ENCODE measurements at regions not wholly inside any gene's neighbourhood (a gene's known extent, or its start where the extent isn't known, plus 50 kb on each side); places are given as distances from the start of the nearest gene placed in this dataset.
"Not testable (repeated sequence)": the region's sequence is repeated elsewhere in the genome, so short reads cannot be mapped to it uniquely, and the experiment has no call there.

DNA sequence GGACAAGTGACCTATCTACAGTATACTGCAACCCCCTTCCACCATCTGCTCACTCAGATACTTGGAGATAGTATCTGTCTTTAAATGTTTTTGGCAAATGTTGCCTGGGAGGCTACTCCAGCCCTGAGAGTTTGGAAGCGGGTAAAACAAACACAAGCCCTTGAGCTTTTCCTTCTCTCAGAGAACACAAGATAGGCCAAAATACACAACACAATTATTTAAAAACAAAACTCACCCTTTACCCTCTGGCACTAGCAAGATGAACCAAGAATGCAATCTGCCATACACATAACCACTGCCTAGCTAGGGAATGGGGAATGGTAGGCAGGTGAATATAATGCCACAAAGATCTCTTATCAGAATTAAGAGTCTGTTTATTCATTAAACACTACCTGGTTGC is 324.7 kb upstream of the FAM47C start:
- DNase-seq: no peak

DNA sequence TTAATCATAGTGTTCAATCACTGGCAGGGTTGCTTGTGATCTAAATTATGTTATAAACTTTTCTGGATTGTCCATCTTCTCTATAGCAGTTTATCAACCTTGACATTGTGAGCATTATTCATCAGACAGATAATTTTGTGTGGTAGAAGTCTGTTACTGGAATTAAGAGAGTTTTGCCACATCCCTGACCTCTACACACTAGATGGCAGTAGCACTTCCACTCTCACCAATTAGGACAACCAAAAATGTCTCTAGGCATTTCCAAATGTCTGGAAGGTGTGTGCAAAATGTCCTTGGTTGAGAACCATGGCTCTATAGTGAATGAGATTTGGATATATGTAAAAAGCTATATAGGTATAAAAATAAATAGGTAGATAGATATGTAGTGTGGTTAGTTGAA is 324.1 kb upstream of the FAM47C start:
- no peak for DNase-seq

DNA sequence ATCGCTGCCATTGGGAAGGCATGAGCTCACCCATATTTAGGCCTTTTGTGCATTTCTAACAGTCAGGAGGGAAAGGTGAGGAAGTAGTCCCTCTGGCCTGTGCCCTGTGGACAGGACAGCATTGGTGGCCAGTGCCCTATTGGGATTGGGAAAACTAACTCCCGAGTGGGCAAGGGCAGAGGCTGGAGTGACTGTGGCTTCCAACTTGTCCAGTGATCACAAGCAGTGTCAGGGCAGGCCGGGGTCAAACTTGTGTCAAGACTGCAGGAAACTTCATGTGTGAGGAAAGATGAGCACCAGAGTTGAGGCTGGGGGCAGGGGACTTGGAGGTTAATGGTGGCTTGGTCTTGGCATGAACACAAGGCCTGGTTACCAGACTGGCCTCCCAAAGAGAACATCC is 286.2 kb upstream of the FAM47C start:
- no peak for DNase-seq

DNA sequence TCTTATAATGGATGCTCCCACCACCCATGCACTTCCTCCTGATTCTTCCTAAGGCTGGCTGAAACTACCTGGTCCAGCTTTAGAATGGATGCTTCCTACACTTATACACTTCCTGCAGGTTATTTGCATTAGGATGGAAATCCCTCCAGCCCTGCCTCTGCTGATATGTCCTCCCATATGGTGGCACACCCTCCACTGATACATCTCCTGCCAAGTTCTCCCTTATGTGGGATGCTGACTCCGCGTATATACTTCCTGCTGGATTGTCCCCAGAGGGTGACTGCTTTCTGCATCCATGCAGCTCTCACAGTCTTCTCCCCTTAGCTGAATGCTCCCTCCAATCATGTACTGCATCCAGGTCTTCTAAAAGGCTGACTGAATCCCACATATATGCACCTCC is 254.6 kb upstream of the FAM47C start:
- no peak for DNase-seq

DNA sequence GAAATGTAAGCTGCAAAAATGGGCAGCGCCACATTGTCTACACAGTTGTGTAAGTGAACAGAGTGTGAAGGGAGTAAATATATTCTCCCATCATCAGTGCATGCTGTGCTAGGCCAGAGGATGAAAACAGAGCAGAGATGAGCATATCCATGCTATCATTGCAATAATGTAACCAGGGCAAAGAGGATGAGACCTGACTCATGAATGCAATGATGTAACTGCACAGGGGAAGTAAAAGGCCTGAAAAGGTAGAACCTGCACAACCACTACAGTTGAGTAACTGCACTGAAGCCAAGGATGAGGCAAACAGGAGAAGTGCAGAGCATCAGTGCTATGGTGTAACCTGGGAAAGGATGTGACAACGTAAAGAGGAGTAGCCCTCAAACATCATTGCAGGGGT is 220.4 kb upstream of the FAM47C start:
- no peak for DNase-seq

DNA sequence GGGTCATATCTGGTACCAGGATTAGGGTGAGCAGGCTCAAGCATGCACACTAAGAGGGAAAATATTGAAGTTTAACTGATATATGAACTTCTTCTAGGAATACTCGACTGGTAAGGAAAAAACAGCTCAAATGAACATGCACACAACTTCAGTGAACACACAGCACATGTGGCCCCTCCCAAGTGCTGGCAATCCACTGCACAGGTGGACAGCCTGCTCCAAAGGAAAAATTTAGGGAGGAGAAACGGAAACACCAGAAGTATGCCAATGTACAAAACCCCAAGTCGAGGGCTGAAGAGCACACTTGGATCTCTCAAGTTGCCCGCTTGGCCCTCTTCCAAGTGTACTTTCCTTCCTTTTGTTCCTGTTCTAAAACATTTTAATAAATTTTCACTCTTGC is 205.0 kb upstream of the FAM47C start:
- DNase-seq: no peak

DNA sequence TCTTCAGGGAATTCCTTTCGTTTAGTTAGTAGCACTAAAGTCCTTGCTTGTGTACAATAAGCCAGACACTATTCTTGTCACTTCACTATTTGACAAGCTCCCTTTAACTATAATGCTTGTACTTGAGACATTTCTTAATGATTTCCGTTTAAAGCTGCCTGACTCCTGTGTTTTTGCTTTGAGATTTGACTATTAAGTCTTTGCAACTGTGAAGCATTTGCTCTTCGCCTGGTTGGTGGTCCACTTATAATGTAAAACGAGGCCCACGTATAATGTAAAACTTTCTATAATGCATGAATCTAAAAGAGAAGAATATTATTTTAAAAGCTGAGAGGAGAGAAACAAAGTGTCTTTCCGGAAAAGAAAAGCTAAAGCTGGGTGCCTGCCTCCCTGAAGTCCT is 204.1 kb upstream of the FAM47C start:
- DNase-seq: no peak

DNA sequence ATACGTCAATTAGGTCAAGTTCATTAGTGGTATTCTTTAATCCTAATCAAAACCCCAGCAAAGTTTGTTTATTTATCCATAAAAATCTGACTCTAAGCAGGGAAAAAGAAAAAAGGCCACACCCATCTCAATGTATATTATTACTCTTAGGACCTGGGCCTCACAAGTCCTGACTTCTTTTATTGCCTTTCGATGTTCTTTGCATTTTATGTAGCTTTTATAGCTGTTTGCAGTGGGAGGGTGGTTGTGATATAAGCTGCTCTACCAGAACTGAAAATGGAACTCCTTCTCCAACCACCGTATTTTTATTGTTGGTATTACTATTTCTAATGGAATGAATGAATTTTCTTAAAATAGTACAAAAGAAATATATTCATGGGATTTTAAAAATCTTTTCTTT is 163.3 kb upstream of the FAM47C start:
- no peak for DNase-seq

DNA sequence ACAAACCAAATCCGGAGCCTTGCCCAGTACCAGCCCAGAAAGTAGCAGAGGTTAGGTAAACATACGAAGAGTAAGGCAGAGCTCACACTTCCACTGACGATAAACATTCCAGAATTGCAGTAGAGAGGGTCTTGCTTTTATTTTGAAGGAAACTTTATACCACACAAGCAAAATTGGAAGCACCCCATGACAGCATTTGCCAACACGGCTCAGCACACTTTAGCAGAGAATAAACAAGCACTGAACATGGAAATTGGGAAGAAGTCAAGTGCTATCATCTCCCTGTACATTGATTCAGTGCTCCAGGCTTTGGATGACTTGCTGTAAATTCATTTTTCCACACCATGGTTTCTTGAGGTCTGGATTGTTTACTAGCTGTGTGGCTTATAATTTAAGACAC is 160.7 kb upstream of the FAM47C start:
- DNase-seq: no peak

DNA sequence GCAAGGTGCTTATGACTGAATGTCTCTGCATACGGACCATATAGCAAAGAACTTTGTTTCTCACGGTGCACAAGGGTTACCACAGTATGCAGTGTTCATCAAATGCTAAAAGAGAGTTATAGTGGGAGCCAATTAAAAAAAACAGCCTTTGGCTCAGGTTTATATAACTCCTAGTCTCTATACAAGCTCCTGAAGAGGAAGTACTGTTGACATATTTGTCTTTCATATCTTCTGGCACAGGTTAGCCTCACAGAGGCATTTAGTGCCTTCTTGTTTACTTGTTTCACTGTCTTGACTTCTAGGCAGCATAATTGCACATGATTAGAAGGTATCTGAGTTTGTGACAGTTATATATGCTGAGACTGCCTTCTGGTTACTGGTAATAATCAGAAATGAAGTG is 158.8 kb upstream of the FAM47C start:
- DNase-seq: no peak

DNA sequence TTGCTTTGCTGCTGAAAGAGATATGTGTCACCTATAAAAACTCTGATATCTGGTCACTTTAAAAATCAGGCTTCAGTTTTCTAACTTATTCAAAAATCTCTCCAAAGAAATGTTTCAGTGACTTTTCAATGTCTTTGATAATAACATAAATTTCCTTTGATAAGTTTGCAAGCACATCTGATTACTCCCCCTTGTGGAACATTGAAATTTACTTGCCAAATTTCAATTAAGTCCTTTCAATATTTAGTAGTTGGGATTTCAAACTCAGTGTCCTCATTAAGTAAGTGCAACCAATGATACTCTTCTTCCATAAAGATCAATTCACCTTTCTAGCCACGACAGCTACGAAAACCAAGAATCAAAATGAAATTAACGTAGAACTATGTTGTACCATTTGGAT is 151.3 kb upstream of the FAM47C start:
- DNase-seq: no peak

DNA sequence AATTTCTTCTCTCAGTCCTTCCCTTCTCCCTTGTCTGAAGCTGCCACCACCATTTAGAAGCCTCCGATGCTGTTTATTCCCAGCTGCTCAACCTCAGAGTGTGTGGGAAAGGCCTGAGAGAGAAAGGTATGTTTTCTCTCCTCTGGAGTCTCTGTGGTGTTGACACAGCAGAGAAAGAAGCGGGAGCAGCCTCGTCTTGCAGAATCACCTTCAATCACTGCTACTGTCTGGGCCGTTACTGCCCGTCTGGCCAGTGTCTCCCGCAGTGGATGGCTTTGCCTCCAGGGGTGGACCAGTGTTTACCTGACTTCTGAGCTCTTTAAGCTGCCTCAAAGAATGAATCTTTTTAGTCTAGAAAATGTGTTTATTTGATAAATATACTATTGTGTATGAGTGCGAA is 148.9 kb upstream of the FAM47C start:
- no peak for DNase-seq

DNA sequence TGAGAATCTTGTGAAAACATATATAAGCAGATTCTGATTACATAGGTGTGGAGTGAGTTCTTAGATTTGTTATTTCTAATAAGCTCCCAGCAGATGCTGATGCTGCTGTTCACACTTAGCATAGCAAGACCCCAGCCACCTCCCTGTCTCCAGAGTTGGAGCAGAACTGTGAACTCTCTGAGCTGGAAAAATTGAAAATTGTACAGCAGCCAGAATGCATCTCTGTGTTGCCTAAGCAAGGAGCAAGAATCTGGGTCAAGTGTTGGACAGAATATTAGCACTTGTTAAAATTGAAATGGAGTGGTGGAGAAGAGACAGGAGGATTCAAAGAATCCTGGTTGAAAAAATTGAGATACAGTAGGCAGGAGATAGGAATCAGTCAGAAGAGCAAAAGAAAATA is 146.6 kb upstream of the FAM47C start:
- no peak for DNase-seq

DNA sequence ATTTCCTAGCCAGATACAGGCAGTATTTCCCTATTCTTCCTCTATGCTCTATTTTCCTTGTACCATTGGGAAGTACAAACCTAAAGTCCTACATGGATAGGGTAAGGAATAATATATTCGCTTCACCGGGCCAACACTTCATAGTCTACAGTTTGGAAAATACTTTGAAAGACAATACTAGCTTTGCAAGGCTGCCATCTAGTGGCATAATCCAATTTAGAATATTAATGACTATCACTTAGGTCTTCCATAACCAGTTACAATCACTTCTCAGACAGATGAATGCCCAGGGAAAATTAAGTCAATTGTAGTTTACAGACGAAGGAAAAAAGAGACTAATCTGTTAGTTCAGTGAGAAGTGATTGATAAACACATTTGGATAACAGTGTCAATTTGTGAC is 141.0 kb upstream of the FAM47C start:
- peak; percentile 24 for DNase-seq

DNA sequence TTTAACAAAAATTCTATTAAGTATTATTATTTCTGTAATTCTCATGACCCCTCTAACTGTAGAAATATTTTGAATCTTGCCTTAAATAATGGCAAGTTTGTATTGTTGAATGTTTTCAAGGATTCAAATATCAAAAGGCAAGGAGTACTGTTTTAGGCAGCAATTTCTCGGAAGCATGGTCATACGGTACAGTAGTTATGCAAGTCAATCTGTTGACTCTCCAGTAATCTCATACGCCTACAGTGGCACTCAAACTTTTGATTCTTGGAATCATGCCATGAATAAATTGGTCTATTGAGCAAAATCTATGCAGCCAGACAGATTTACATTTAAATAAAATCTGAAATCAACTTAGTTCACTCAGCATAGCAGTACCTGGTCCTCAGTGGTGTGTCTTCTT is 139.6 kb upstream of the FAM47C start:
- DNase-seq: no peak

DNA sequence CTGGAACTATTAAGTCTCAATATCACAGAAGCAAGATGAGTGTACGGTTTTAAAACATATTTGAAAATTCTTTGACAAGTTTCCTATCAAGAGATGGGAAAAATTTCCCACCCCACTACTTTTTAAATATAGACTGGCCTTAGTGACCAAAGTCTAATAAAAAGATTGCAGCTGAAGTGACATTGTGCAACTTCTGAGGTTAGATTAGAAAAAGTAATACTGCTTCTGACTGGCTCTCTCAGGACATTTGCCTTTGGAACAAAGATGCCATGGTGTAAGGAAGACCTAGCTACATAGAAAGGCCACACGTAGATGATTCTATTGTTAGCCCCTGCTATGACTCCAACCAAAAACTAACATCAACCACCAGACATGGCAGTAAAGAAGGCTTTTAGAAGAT is 138.7 kb upstream of the FAM47C start:
- no peak for DNase-seq

DNA sequence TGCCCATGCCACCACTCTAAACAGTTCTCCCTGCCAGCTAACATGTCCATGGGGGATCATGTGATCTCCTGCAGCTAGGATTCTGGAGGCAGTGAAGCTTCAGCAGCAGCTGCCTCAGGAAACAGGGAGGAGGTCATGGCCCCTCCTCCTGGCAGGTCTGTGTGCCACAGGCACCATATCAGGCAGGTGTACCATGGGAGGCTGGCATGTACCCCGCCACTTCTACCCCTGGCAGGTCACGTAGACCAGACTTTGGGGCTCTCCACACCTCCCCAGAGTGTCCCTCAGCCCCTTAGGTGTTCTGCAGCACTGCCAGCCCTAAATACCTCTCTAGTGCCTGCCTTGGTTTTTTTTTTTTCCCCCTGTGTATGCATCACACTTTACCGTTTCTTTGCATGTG is 110.5 kb upstream of the FAM47C start:
- DNase-seq: no peak

DNA sequence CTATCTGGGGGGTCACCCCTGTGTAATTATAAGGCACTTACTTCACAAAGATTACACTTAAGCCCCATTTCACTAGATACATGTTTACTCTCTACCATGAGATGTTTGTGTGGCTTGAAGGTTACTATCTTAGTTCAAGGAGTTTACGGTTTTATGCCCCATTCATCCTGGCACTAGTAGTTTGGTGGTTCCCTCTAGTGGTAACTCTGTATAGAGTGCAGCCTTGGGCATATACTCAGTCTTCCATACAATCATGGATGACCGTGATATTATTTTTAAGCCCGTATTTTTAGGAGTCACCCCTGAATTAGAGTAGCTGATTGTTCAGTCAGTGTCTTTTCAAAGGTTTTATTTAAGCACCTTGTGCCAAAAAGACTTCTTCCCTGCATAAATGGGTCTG is 109.9 kb upstream of the FAM47C start:
- peak; percentile 3 for DNase-seq

DNA sequence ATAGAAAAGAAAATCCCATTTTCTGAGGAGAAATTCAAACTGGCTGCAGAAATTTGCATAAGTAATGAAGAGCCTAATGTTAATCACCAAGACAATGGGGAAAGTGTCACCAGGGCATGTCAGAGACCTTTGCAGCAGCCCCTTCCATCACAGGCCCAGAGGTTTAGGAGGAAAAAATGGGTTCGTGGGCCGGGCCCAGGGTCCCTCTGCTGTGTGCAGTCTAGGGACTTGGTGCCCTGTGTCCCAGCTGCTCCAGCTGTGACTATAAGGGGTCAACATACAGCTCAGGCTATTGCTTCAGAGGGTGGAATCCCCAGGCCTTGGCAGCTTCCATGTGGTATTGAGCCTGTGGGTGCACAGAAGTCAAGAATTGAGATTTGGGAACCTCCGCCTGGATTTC is 103.6 kb upstream of the FAM47C start:
- not testable (repeated sequence) for DNase-seq

DNA sequence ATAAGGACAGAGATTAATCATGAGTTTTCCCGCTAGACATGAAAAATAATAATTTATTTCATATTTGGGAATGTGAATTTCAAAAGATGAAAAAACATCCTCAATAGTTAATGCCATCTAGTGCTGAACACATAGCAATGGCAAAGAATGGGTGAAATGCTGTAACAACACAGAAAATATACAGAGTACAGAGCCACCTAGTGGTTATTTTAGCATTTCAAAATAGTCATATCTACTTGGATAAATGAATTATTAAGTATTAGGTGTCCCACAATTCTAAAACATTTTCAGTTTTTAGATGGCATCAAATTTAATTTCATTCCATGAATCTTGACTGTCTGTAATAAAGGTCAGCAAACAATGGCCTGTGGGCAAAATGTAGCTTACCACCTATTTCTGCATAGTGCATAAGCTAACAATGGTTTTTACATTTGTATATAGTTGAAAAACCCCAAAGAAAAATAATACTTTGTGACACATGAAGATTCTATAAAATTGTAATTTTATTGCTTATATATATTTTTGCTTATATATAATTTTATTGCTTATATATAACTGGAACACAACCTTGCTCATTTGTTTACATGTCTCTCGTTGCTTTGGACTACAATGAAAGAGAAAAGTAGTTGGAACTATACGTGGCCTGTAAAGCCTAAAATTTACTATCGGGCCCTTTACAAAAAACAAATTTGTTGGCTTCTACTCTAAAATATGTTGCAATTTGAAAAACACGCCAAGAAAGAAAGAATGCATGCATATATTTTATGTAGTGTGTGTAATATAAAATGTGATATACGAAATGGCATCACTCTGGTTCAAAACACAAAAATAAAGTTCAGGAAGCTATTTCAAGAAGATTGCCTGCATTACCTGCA is 99.1 kb upstream of the FAM47C start:
- peak; percentile 22 for DNase-seq

DNA sequence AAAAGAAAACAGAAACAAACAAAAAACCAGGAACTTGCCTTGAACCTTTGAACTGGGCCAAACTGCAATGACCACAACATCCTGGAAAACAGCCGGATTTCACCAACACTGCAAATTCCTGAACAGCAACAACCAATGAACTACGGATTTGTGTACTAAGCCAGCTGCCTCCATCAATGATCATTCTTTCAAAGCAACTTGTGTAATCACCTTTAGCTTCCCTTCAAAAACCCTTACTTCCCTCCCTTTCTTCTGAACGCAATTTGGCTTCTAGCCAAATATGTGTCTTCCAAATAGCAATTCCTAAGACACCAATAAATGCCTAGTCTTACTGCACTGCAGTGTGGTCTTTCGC is 98.5 kb upstream of the FAM47C start:
- DNase-seq: no peak

DNA sequence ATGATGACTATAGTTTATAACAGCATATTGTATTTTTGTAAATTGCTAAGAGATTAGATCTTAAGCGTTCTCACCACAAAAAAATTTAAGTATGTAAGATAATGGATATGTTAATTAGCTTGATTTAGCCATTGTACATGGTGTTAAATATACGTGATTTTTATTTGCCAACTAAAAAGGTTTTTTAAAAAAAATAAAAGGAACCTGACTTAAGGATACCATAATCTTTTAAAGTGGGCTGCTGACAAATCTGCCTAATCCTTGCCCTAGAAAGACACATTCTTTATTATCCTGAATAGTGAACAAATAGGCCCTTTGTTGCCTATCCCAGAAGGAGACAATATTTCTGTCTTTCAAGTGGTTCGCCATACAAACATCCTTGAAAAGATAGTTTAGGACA is 94.6 kb upstream of the FAM47C start:
- no peak for DNase-seq

DNA sequence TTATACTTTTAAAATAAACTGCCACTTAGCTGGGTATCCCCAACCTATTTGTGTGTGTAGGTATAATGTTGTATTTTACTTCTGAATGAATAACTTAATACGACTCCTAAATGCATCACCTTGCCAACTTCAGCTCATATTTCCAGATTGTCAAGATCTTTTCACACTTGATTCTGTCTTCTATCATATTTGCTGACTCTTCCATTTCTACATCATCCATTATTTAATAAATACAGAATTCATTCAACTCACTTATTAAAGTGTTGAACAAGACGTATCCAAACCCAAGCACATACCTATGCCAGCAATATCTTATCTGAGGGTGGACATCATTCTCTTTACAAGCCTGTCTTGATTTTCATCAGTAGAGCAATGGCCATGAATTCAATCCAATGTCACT is 91.2 kb upstream of the FAM47C start:
- no peak for DNase-seq

DNA sequence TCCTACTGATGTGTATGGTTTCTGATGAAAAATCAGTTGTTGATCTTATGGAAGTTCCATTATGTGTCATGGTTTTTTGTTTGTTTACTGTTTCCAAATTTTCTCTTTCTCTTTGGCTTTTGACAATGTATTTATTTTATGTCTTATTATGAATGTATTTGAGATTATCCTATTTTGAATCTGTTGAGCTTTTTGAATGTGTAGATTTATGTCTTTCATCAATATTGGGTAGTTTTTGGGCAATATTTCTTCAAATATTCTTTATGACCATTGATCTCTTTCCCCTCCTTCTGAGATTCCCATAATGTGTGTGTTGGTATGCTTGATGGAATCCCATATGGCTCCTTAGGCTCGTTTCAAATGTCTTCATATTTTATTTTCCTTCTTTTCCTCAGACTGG is 80.5 kb upstream of the FAM47C start:
- DNase-seq: no peak

DNA sequence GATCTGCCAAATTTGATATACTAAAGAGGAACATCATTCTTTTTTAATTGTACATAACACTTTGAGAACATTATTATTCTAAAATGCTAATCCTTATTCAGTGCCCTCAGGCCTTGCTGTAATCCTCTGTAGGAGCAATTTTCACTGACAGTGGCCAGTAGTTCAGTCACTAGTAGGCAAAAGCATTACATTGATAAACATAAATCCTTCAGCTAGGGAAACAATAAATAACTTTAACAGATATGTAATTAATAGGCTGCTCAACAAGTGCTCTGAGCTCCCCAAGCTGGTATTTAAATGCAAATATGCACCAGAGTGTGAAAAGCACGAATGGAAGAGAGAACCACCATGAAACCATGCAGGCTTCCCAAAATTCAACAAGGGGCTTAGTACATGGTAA is 77.7 kb upstream of the FAM47C start:
- no peak for DNase-seq

DNA sequence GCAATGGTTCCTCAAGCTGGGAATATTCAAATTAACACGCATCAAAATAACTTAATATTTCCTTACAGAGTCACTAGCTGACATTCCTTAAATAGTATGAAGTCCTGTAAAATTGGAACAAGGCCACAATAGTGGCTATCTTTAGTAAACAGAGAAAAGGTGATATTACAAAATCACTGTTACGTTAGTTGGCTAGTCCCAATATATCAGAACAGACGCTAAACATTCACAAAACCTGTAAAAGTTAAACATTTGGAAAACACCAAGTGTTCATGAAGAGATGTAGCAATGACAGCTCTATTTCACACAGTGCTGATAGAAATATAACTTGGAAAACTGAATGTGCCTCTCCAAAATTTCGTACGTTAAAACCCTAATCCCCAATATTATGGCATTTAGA is 61.0 kb upstream of the FAM47C start:
- DNase-seq: no peak

Data from RPMI8226 (cell line).